SKM-1 treated with dmso at 0.1 percent for 144 hours (cell line): ENCODE measurements at regions not wholly inside any gene's neighbourhood (a gene's known extent, or its start where the extent isn't known, plus 50 kb on each side); places are given as distances from the start of the nearest gene placed in this dataset.

Source experiments
- DNase-seq: peaks from one replicate; lab custom pipeline; 2025; ENCODE audit not compliant: unreplicated experiment; lab: John Stamatoyannopoulos, UW

GRCh38 chr10:83248106-83248631 lies 891.1 kb upstream of the GHITM start:
- DNase-seq, result no peak

GRCh38 chr10:83250396-83250795 lies 888.9 kb upstream of the GHITM start:
- no peak for DNase-seq

GRCh38 chr10:83252169-83252568 lies 887.1 kb upstream of the GHITM start:
- no peak for DNase-seq

- DNase-seq, result no peak
Measured at GRCh38 chr10:83252596-83252995, 886.7 kb upstream of the GHITM start.

- DNase-seq, result no peak
Measured at GRCh38 chr10:83253011-83253671, 886.2 kb upstream of the GHITM start.

GRCh38 chr10:83254698-83255097 lies 884.6 kb upstream of the GHITM start:
- DNase-seq, result no peak

GRCh38 chr10:83262434-83262833 lies 876.9 kb upstream of the GHITM start:
- DNase-seq, result no peak

GRCh38 chr10:83272666-83273434 lies 866.5 kb upstream of the GHITM start:
- DNase-seq, result no peak

GRCh38 chr10:83274088-83274487 lies 865.2 kb upstream of the GHITM start:
- DNase-seq, result no peak

- no peak for DNase-seq
Measured at GRCh38 chr10:83276971-83277370, 862.3 kb upstream of the GHITM start.

GRCh38 chr10:83283151-83283550 lies 856.2 kb upstream of the GHITM start:
- no peak for DNase-seq

- no peak for DNase-seq
Measured at GRCh38 chr10:83287374-83287773, 851.9 kb upstream of the GHITM start.

GRCh38 chr10:83289373-83289772 lies 849.9 kb upstream of the GHITM start:
- no peak for DNase-seq

GRCh38 chr10:83289948-83290347 lies 849.4 kb upstream of the GHITM start:
- no peak for DNase-seq

- no peak for DNase-seq
Measured at GRCh38 chr10:83301732-83302131, 837.6 kb upstream of the GHITM start.

- no peak for DNase-seq
Measured at GRCh38 chr10:83302623-83303022, 836.7 kb upstream of the GHITM start.

- no peak for DNase-seq
Measured at GRCh38 chr10:83310688-83311087, 828.6 kb upstream of the GHITM start.

GRCh38 chr10:83312570-83312969 lies 826.7 kb upstream of the GHITM start:
- no peak for DNase-seq

GRCh38 chr10:83332690-83333089 lies 806.6 kb upstream of the GHITM start:
- no peak for DNase-seq

- no peak for DNase-seq
Measured at GRCh38 chr10:83333566-83333965, 805.7 kb upstream of the GHITM start.

- no peak for DNase-seq
Measured at GRCh38 chr10:83343676-83344075, 795.6 kb upstream of the GHITM start.

- no peak for DNase-seq
Measured at GRCh38 chr10:83346266-83346910, 792.9 kb upstream of the GHITM start.
